ENCODE measurements at regions not wholly inside any gene's neighbourhood (a gene's known extent, or its start where the extent isn't known, plus 50 kb on each side); places are given as distances from the start of the nearest gene placed in this dataset.

DNA sequence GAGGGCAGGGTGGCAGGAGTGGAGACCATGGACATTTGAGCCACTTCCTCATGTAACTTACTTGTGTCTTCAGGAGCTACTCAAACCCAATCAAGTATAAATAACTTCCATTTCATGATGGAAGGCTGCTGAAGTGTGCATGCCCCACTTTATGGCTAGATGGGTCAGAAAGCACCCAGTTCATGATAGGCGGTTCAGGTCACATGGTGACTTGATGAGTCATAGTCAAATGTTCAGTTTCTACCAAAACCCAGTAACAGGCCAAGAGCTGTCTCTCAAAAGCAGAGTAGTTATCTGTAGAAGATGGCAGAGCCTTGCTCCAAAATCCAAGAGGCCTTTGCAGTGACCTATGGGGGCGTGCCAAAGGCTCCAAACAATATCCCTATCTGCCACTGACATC lies 133.7 kb upstream of the TENT5A start:
- Mint-ChIP-seq H3K36me3 (ENCODE audit: insufficient read depth in 1 of 3, low read depth in 3 of 3) (no peaks in the 10 kb centered on the region), H3K4me1 (peaks cover 0 to 5% of the 10 kb centered on the region in 2 experiments; a peak in 1 of 4 replicates), H3K27ac (no peak overlapping the region), H3K9me3 (no peaks in the 10 kb centered on the region; a peak in 1 of 5 replicates), H3K4me3 (no peak overlapping the region), H3K27me3 (ENCODE audit: low read depth) (no peaks in the 10 kb centered on the region)
- H4K20me1 ChIP-seq (ENCODE audit: control insufficient read depth, insufficient read depth, insufficient read length): no peaks in the 10 kb centered on the region
- no peak overlapping the region for H3K27ac ChIP-seq (ENCODE audit: insufficient read length, low read depth, low read length)
- H2BK120ac ChIP-seq (ENCODE audit: low read depth, low read length, poor library complexity, severe bottlenecking): no peak overlapping the region
- no peak for DNase-seq
- no peaks in the 10 kb centered on the region for H3K79me1 ChIP-seq (ENCODE audit: insufficient read depth, low read depth, low read length, poor library complexity, severe bottlenecking)
- H2AFZ ChIP-seq (ENCODE audit: low read length): no peak overlapping the region
- no peaks in the 10 kb centered on the region for H3K23me2 ChIP-seq (ENCODE audit: insufficient read length, low read depth, low read length, poor library complexity, severe bottlenecking)
- no peaks in the 10 kb centered on the region for H3K4me1 ChIP-seq (ENCODE audit: insufficient read depth, low read length)
- H4K91ac ChIP-seq (ENCODE audit: insufficient read length, low read depth, low read length): no peak overlapping the region
- no CpG with 5 or more reads among the region's 2 CpGs for WGBS (ENCODE audit: extremely low coverage, insufficient read length, low lambda C conversion rate)
- H3K23ac ChIP-seq (ENCODE audit: insufficient read length, low read depth, low read length): no peak overlapping the region
- H4K8ac ChIP-seq (replicated peaks; ENCODE audit: insufficient read length, low read depth, low read length): no peak overlapping the region
- H2BK20ac ChIP-seq (ENCODE audit: low read depth, low read length, poor library complexity, severe bottlenecking): no peak overlapping the region
- H3K4me2 ChIP-seq (ENCODE audit: insufficient read depth, insufficient read length, low read length): no peak overlapping the region
- H3K56ac ChIP-seq (ENCODE audit: insufficient read length, low read depth, low read length): no peak overlapping the region
- H3K79me2 ChIP-seq (ENCODE audit: insufficient read depth, low read length): no peaks in the 10 kb centered on the region
- H3K18ac ChIP-seq (ENCODE audit: insufficient read length, low read depth, low read length): no peak overlapping the region
- H3T11ph ChIP-seq (ENCODE audit: low read length): no peak overlapping the region
- no peaks in the 10 kb centered on the region for H3K9me3 ChIP-seq (ENCODE audit: control insufficient read depth, low read depth, low read length)
- no peak overlapping the region for H4K5ac ChIP-seq (ENCODE audit: insufficient read length, low read depth, low read length)
- H3K27me3 ChIP-seq (ENCODE audit: insufficient read depth, low read length): no peaks in the 10 kb centered on the region
- no peak overlapping the region for H3K4ac ChIP-seq (ENCODE audit: low read depth, low read length)
- TF ChIP-seq, protein P1, sequence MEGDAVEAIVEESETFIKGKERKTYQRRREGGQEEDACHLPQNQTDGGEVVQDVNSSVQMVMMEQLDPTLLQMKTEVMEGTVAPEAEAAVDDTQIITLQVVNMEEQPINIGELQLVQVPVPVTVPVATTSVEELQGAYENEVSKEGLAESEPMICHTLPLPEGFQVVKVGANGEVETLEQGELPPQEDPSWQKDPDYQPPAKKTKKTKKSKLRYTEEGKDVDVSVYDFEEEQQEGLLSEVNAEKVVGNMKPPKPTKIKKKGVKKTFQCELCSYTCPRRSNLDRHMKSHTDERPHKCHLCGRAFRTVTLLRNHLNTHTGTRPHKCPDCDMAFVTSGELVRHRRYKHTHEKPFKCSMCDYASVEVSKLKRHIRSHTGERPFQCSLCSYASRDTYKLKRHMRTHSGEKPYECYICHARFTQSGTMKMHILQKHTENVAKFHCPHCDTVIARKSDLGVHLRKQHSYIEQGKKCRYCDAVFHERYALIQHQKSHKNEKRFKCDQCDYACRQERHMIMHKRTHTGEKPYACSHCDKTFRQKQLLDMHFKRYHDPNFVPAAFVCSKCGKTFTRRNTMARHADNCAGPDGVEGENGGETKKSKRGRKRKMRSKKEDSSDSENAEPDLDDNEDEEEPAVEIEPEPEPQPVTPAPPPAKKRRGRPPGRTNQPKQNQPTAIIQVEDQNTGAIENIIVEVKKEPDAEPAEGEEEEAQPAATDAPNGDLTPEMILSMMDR (conservative IDR thresholded peaks at IDR 0.05): no peak
- no peak overlapping the region for H2AK5ac ChIP-seq (ENCODE audit: insufficient read length, low read length)
- H2BK5ac ChIP-seq (ENCODE audit: insufficient read length, low read length): no peak overlapping the region
- no peak overlapping the region for H2BK12ac ChIP-seq (ENCODE audit: insufficient read length, low read depth, low read length)
- H3K9ac ChIP-seq (ENCODE audit: extremely low read depth, insufficient read length, low read length): no peak overlapping the region
- no peak overlapping the region for H3K14ac ChIP-seq (ENCODE audit: insufficient read depth, low read length)
- no peak overlapping the region for H2BK15ac ChIP-seq (ENCODE audit: low read depth, low read length)

Measured in H9 (cell line).